ENCODE measurements at regions not wholly inside any gene's neighbourhood (a gene's known extent, or its start where the extent isn't known, plus 50 kb on each side); places are given as distances from the start of the nearest gene placed in this dataset.

DNA sequence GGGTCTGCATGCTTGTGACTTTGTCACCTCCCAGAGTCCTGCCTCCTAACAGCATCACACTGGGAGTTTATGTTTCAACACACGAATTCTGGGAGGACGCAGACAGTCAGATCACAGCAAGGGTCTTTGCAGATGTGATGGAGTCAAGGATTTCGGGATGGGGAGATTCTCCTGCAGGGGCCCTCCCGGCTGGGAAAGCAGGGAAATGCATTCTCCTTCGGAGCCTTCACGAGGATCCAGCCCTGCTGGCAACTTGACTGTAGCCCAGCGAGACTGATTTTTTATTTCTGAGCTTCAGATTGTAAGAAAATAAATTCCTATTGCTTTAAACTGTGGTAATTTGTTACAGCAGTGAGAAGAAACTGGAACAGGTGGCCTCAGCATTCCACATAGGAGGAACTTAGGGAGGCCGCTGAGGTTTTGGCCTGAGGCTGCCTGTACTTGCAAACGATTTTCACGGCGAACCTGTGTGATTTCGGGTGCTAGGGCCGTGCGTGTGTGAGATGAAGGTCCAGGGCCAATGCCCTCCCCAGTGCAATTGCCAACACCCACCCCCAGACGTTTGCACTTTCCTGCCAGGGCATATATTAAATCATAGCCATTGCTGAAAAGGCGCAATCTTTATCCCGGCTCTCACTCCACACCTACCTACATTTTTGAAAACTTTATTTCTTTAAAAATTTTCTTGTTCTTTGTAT is 79.8 kb downstream of the ASB1 start:
- TF ChIP-seq, protein P1, sequence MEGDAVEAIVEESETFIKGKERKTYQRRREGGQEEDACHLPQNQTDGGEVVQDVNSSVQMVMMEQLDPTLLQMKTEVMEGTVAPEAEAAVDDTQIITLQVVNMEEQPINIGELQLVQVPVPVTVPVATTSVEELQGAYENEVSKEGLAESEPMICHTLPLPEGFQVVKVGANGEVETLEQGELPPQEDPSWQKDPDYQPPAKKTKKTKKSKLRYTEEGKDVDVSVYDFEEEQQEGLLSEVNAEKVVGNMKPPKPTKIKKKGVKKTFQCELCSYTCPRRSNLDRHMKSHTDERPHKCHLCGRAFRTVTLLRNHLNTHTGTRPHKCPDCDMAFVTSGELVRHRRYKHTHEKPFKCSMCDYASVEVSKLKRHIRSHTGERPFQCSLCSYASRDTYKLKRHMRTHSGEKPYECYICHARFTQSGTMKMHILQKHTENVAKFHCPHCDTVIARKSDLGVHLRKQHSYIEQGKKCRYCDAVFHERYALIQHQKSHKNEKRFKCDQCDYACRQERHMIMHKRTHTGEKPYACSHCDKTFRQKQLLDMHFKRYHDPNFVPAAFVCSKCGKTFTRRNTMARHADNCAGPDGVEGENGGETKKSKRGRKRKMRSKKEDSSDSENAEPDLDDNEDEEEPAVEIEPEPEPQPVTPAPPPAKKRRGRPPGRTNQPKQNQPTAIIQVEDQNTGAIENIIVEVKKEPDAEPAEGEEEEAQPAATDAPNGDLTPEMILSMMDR (tag by site-specific recombination; IDR thresholded peaks at IDR 0.05), result no peak
- TF ChIP-seq ZNF423 (tag by site-specific recombination; IDR thresholded peaks at IDR 0.05) (no peak), ZNF529 (tag by site-specific recombination; IDR thresholded peaks at IDR 0.05; ENCODE audit: insufficient replicate concordance) (no peak), ZNF670 (tag by site-specific recombination; IDR thresholded peaks at IDR 0.05; ENCODE audit: low read depth) (no peak), ZNF341 (tag by site-specific recombination; IDR thresholded peaks at IDR 0.05; ENCODE audit: low read depth) (no peak), ZNF19 (tag by site-specific recombination; IDR thresholded peaks at IDR 0.05; ENCODE audit: low read depth) (no peak)
- TF ChIP-seq, protein P2, sequence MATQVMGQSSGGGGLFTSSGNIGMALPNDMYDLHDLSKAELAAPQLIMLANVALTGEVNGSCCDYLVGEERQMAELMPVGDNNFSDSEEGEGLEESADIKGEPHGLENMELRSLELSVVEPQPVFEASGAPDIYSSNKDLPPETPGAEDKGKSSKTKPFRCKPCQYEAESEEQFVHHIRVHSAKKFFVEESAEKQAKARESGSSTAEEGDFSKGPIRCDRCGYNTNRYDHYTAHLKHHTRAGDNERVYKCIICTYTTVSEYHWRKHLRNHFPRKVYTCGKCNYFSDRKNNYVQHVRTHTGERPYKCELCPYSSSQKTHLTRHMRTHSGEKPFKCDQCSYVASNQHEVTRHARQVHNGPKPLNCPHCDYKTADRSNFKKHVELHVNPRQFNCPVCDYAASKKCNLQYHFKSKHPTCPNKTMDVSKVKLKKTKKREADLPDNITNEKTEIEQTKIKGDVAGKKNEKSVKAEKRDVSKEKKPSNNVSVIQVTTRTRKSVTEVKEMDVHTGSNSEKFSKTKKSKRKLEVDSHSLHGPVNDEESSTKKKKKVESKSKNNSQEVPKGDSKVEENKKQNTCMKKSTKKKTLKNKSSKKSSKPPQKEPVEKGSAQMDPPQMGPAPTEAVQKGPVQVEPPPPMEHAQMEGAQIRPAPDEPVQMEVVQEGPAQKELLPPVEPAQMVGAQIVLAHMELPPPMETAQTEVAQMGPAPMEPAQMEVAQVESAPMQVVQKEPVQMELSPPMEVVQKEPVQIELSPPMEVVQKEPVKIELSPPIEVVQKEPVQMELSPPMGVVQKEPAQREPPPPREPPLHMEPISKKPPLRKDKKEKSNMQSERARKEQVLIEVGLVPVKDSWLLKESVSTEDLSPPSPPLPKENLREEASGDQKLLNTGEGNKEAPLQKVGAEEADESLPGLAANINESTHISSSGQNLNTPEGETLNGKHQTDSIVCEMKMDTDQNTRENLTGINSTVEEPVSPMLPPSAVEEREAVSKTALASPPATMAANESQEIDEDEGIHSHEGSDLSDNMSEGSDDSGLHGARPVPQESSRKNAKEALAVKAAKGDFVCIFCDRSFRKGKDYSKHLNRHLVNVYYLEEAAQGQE (tag by site-specific recombination; IDR thresholded peaks at IDR 0.05), result no peak
